HepG2 (cell line): ENCODE measurements at regions not wholly inside any gene's neighbourhood (a gene's known extent, or its start where the extent isn't known, plus 50 kb on each side); places are given as distances from the start of the nearest gene placed in this dataset.

Experiments used
- ATAC-seq: fragments of 200-7000 bp; cut with Tn5 transposase; 3 replicates; pipeline ENCODE4 v1.9.1; 2020; ENCODE audit warnings: mild to moderate bottlenecking, moderate library complexity
- BruUV-seq: library from RNA; stranded (reverse); fragments of 400-500 nt; replicated peaks from 2 replicates; lab custom pipeline; 2021; lab: Mats Ljungman, UMichigan
- CTCF ChIA-PET: fragments of 300-600 bp; formaldehyde crosslinking; extraction: SDS; loops from one replicate; lab custom pipeline; 2021; ENCODE audit warnings: low total read pairs, inconsistent platforms, low intra/inter-chr PET ratio; lab: Yijun Ruan, JAX
- POLR2A ChIA-PET: fragments of 350-600 bp; sonication (Branson Sonifier 250); formaldehyde crosslinking; loops from one replicate; lab custom pipeline; 2020; ENCODE audit warnings: antibody characterized with exemption, inconsistent platforms; lab: Yijun Ruan, JAX
- DNase-seq: peaks from one replicate; pipeline ENCODE4 v3.0.0-alpha.2; 2015; ENCODE audit warnings: low spot score
- FAIRE-seq: peaks from 3 replicates; lab custom pipeline; 2011; peaks lifted over from hg19 to GRCh38; lab: Jason Lieb, UNC
- H2AFZ ChIP-seq: one replicate; pipeline ENCODE4 v1.6.1; 2011; ENCODE audit warnings: low read length, inconsistent platforms
- H3K27ac ChIP-seq: fragments of 300-600 bp; 3 replicates; pipeline ENCODE4 v1.8.0; 2011; ENCODE audit warnings: mixed run types, mild to moderate bottlenecking, mixed read lengths, low read length, inconsistent platforms; ENCODE audit not compliant: insufficient read depth; ENCODE audit errors: extremely low read length
- H3K27me3 ChIP-seq, 2 experiments: fragments of 200-600 bp in 1 of 2; 2 replicates in 1 of 2; 3 replicates in 1 of 2; pipeline versions ENCODE4 v1.6.0 to v1.8.0; 2011; ENCODE audit warnings: low read length in 2 of 2, mild to moderate bottlenecking in 2 of 2, moderate library complexity in 2 of 2, inconsistent platforms in 1 of 2; ENCODE audit not compliant: insufficient read depth in 2 of 2, control insufficient read depth in 1 of 2
- H3K36me3 ChIP-seq, 2 experiments: fragments of 200-600 bp in 1 of 2; replicated peaks in 1 of 2; 2 replicates in 1 of 2; 3 replicates in 1 of 2; pipeline versions ENCODE4 v1.5.1 to v1.8.0; 2011; ENCODE audit warnings: low read length in 2 of 2, inconsistent platforms in 1 of 2; ENCODE audit not compliant: insufficient read depth in 2 of 2, control insufficient read depth in 1 of 2
- H3K4me1 ChIP-seq: 2 replicates; pipeline ENCODE4 v1.5.1; 2012; ENCODE audit warnings: low read length, inconsistent platforms; ENCODE audit not compliant: insufficient read depth
- H3K4me2 ChIP-seq: 2 replicates; pipeline ENCODE4 v1.6.0; 2011; ENCODE audit warnings: low read depth, low read length, inconsistent platforms
- H3K4me3 ChIP-seq, 3 experiments: fragments of 200-600 bp in 1 of 3; sonication (generic), shearing (Covaris generic) in 1 of 3; replicated peaks in 1 of 3; 2 replicates each; pipeline ENCODE4 v1.5.1; 2011 to 2016; ENCODE audit warnings: low read length in 3 of 3, inconsistent platforms in 2 of 3, low read depth in 2 of 3, mild to moderate bottlenecking in 2 of 3, control low read depth in 1 of 3, mixed read lengths in 1 of 3; ENCODE audit not compliant: insufficient read depth in 1 of 3
- H3K79me2 ChIP-seq: one replicate; pipeline ENCODE4 v1.6.1; 2011; ENCODE audit warnings: low read length, inconsistent platforms; ENCODE audit not compliant: insufficient read depth
- H3K9ac ChIP-seq: 2 replicates; pipeline ENCODE4 v1.6.0; 2011; ENCODE audit warnings: mild to moderate bottlenecking, low read depth, low read length, inconsistent platforms; ENCODE audit not compliant: insufficient read depth
- H3K9me3 ChIP-seq: 2 replicates; pipeline ENCODE4 v1.5.1; 2012; ENCODE audit warnings: mild to moderate bottlenecking, low read length
- H4K20me1 ChIP-seq: 2 replicates; pipeline ENCODE4 v1.6.0; 2011; ENCODE audit warnings: inconsistent platforms, mild to moderate bottlenecking, low read length, moderate library complexity; ENCODE audit not compliant: insufficient read depth
- ATF5 ChIP-seq: sonication (generic); formaldehyde crosslinking; IDR thresholded peaks from 2 replicates; pipeline ENCODE4 v1.4.0; 2020; ENCODE audit warnings: mild to moderate bottlenecking, low read depth, missing genetic modification reagents
- ATM ChIP-seq: fragments of 450-650 bp; IDR thresholded peaks from 2 replicates; pipeline ENCODE4 v1.7.1; 2017; ENCODE audit warnings: mild to moderate bottlenecking, borderline replicate concordance
- E2F5 ChIP-seq: sonication (generic); formaldehyde crosslinking; conservative IDR thresholded peaks from 2 replicates; pipeline ENCODE4 v1.4.0; 2020; ENCODE audit warnings: missing genetic modification reagents
- EHMT2 ChIP-seq: fragments of 200-600 bp; sonication (generic); IDR thresholded peaks from 2 replicates; pipeline ENCODE4 v1.7.0; 2017; ENCODE audit warnings: antibody characterized with exemption, low read depth, low read length, borderline replicate concordance
- PHF21A ChIP-seq: sonication (generic); formaldehyde crosslinking; IDR thresholded peaks from 2 replicates; pipeline ENCODE4 v1.5.0; 2020; ENCODE audit warnings: mild to moderate bottlenecking, missing genetic modification reagents
- SOX6 ChIP-seq, 2 experiments: fragments of 450-650 bp in 1 of 2; sonication (generic) in 1 of 2; formaldehyde crosslinking in 1 of 2; IDR thresholded peaks; 2 replicates each; pipeline versions ENCODE4 v1.4.0 to v1.6.1; 2017 to 2020; ENCODE audit warnings: antibody characterized with exemption in 1 of 2, mild to moderate bottlenecking in 1 of 2, missing genetic modification reagents in 1 of 2
- TFDP2 ChIP-seq: sonication (generic); formaldehyde crosslinking; IDR thresholded peaks from 2 replicates; pipeline ENCODE4 v1.4.0; 2020; ENCODE audit warnings: missing genetic modification reagents
- TIGD3 ChIP-seq: sonication (generic); formaldehyde crosslinking; IDR thresholded peaks from 2 replicates; pipeline ENCODE4 v1.5.1; 2020; ENCODE audit warnings: mild to moderate bottlenecking, missing genetic modification reagents, borderline replicate concordance
- ZNF205 ChIP-seq: IDR thresholded peaks from 2 replicates; pipeline ENCODE4 v1.6.1; 2018; ENCODE audit warnings: missing biosample characterization, missing genetic modification reagents
- ZNF550 ChIP-seq: sonication (generic); formaldehyde crosslinking; IDR thresholded peaks from 2 replicates; pipeline ENCODE4 v1.4.0; 2020; ENCODE audit warnings: mild to moderate bottlenecking, missing genetic modification reagents, borderline replicate concordance
- ZNF567 ChIP-seq: sonication (generic); formaldehyde crosslinking; IDR thresholded peaks from 2 replicates; pipeline ENCODE4 v1.8.1; 2023; ENCODE audit warnings: mild to moderate bottlenecking, missing genetic modification reagents, borderline replicate concordance
- ZSCAN5A ChIP-seq: sonication (generic); formaldehyde crosslinking; IDR thresholded peaks from 2 replicates; pipeline ENCODE4 v1.8.0; 2022; ENCODE audit warnings: mild to moderate bottlenecking, missing genetic modification reagents, borderline replicate concordance
- WGBS: methylation state at CpG from one replicate; pipeline ENCODE4 v1.1.6; 2017; ENCODE audit warnings: low lambda C conversion rate; 5-methylcytosine and 5-hydroxymethylcytosine counted together
- in situ Hi-C: cut with HindIII; loops from 2 replicates; pipeline ENCODE4 v1.10.0; 2017; ENCODE audit warnings: low pct_unique_long_range_greater_than_20kb; ENCODE audit not compliant: extremely low pct_ligation_motif_present
- intact Hi-C: fragments of 100-400 bp; cut with micrococcal nuclease; formaldehyde crosslinking; loops from one replicate; pipeline ENCODE4 v1.10.0; 2022; ENCODE audit not compliant: unreplicated experiment

GRCh38 chr6:4297348-4297747, 162.0 kb upstream of the ECI2 start:
- H3K4me3 ChIP-seq, result no peak overlapping the region
- no peak overlapping the region for H3K27ac ChIP-seq
- no peak overlapping the region for H2AFZ ChIP-seq
- H3K4me2 ChIP-seq, result no peak overlapping the region
- no TSS peak for BruUV-seq
- H3K4me1 ChIP-seq, result no peaks in the 10 kb centered on the region
- in situ Hi-C loops, result no loop called here
- no peaks in the 10 kb centered on the region for H3K79me2 ChIP-seq
- peaks cover 4 to 40% of the 10 kb centered on the region in 2 experiments; a peak in 4 of 5 replicates for H3K27me3 ChIP-seq
- POLR2A ChIA-PET, result no interaction called here
- FAIRE-seq, result no peak
- ATAC-seq, result no peak
- no peaks in the 10 kb centered on the region for H3K9me3 ChIP-seq
- CTCF ChIA-PET, result no interaction called here
- DNase-seq, result no peak
- TF ChIP-seq ATF5 (CRISPR knock-in tag), result no peak
- no peak for TF ChIP-seq ZNF205 (CRISPR knock-in tag)
- no peak for TF ChIP-seq ZNF567
- no peaks in the 10 kb centered on the region for H4K20me1 ChIP-seq
- no peaks in the 10 kb centered on the region for H3K36me3 ChIP-seq
- 36% methylated on average over 7 of the region's 7 CpGs for WGBS
- H3K9ac ChIP-seq, result no peak overlapping the region
- intact Hi-C loops, result no loop called here

- Histone ChIP-seq H4K20me1 (no peaks in the 10 kb centered on the region), H3K4me1 (no peaks in the 10 kb centered on the region), H3K4me3 (no peak overlapping the region), H2AFZ (no peak overlapping the region), H3K4me2 (no peak overlapping the region), H3K9ac (no peak overlapping the region), H3K27ac (no peak overlapping the region), H3K27me3 (peaks cover 4 to 45% of the 10 kb centered on the region in 2 experiments; a peak in 4 of 5 replicates), H3K36me3 (no peaks in the 10 kb centered on the region), H3K9me3 (no peaks in the 10 kb centered on the region), H3K79me2 (no peaks in the 10 kb centered on the region)
- BruUV-seq, result no TSS peak
- POLR2A ChIA-PET, result no interaction called here
- no peak for DNase-seq
- no peak for FAIRE-seq
- in situ Hi-C loops, result no loop called here
- CTCF ChIA-PET, result no interaction called here
- intact Hi-C loops, result no loop called here
- no peak for ATAC-seq
- 0% methylated on average over 3 of the region's 3 CpGs for WGBS
- TF ChIP-seq PHF21A (CRISPR knock-in tag), result no peak
- no peak for TF ChIP-seq E2F5 (CRISPR knock-in tag)
- TF ChIP-seq ZNF550, result no peak
- no peak for TF ChIP-seq TIGD3 (CRISPR knock-in tag)
- TF ChIP-seq ATM, result no peak
- TF ChIP-seq EHMT2, result no peak
- no peak for TF ChIP-seq TFDP2 (CRISPR knock-in tag)
- TF ChIP-seq ZSCAN5A, result no peak
- TF ChIP-seq SOX6 (IDR thresholded peaks at IDR 0.05), result no peak
- TF ChIP-seq SOX6 (CRISPR knock-in tag; IDR thresholded peaks at IDR 0.05), result no peak
Observed at GRCh38 chr6:4296552-4296951, 161.2 kb upstream of the ECI2 start.
